IMR-90 (cell line): ENCODE measurements at regions not wholly inside any gene's neighbourhood (a gene's known extent, or its start where the extent isn't known, plus 50 kb on each side); places are given as distances from the start of the nearest gene placed in this dataset.

Experiments
- ATAC-seq: fragments of 200-7000 bp; cut with Tn5 transposase; 2 replicates; pipeline ENCODE4 v1.9.1; 2020; ENCODE audit warnings: low read depth, mild to moderate bottlenecking, moderate library complexity
- BruUV-seq: library from RNA; stranded (reverse); fragments of 400-500 nt; replicated peaks from 2 replicates; lab custom pipeline; 2021; lab: Mats Ljungman, UMichigan
- CTCF ChIA-PET: fragments of 300-600 bp; formaldehyde crosslinking; extraction: SDS; loops from one replicate; lab custom pipeline; 2021; ENCODE audit warnings: antibody characterized with exemption; lab: Yijun Ruan, JAX
- POLR2A ChIA-PET: fragments of 300-600 bp; sonication (Branson Sonifier 250); formaldehyde crosslinking; loops from one replicate; lab custom pipeline; 2022; ENCODE audit warnings: antibody characterized with exemption; ENCODE audit not compliant: unreplicated experiment; lab: Charles Lee
- DNase-seq: peaks from one replicate; pipeline ENCODE4 v3.0.0; 2013
- H2AFZ ChIP-seq: replicated peaks from 2 replicates; pipeline ENCODE3; 2013; ENCODE audit warnings: low read length, mild to moderate bottlenecking; ENCODE audit not compliant: poor library complexity
- H2AK5ac ChIP-seq: 2 replicates; pipeline ENCODE4 v1.6.1; 2013; ENCODE audit warnings: low read depth, low read length, inconsistent platforms
- H2AK9ac ChIP-seq: replicated peaks from 2 replicates; pipeline ENCODE3; 2013; ENCODE audit warnings: mild to moderate bottlenecking, low read depth, low read length, moderate library complexity; ENCODE audit not compliant: poor library complexity
- H2BK120ac ChIP-seq: 2 replicates; pipeline ENCODE4 v1.6.1; 2013; ENCODE audit warnings: low read depth, low read length, inconsistent platforms
- H2BK15ac ChIP-seq: 3 replicates; pipeline ENCODE4 v1.6.1; 2013; ENCODE audit warnings: low read depth, low read length, inconsistent platforms
- H2BK20ac ChIP-seq: 2 replicates; pipeline ENCODE4 v1.6.1; 2013; ENCODE audit warnings: low read depth, mild to moderate bottlenecking, inconsistent platforms, low read length, moderate library complexity
- H2BK5ac ChIP-seq: 2 replicates; pipeline ENCODE4 v1.6.1; 2013; ENCODE audit warnings: mild to moderate bottlenecking, low read depth, low read length, inconsistent platforms; ENCODE audit not compliant: poor library complexity, severe bottlenecking
- H3K14ac ChIP-seq: replicated peaks from 2 replicates; pipeline ENCODE4 v1.6.1; 2013; ENCODE audit warnings: low read depth, low read length, inconsistent platforms
- H3K18ac ChIP-seq: 2 replicates; pipeline ENCODE4 v1.6.1; 2013; ENCODE audit warnings: low read depth, low read length, control low read depth
- H3K23ac ChIP-seq: 2 replicates; pipeline ENCODE4 v1.6.1; 2013; ENCODE audit warnings: low read depth, low read length, inconsistent platforms
- H3K27ac ChIP-seq: 2 replicates; pipeline ENCODE4 v1.5.1; 2013; ENCODE audit warnings: mild to moderate bottlenecking, control low read depth, low read length; ENCODE audit not compliant: insufficient read depth
- H3K27me3 ChIP-seq: 2 replicates; pipeline ENCODE4 v1.6.1; 2013; ENCODE audit warnings: low read length; ENCODE audit not compliant: control insufficient read depth, insufficient read depth
- H3K36me3 ChIP-seq: 2 replicates; pipeline ENCODE4 v1.6.1; 2013; ENCODE audit warnings: low read length, mixed read lengths; ENCODE audit not compliant: control insufficient read depth, insufficient read depth
- H3K4ac ChIP-seq: 2 replicates; pipeline ENCODE4 v1.6.1; 2013; ENCODE audit warnings: low read depth, low read length, inconsistent platforms
- H3K4me1 ChIP-seq: 2 replicates; pipeline ENCODE4 v1.6.1; 2013; ENCODE audit warnings: low read length, mixed read lengths; ENCODE audit not compliant: control insufficient read depth, insufficient read depth
- H3K4me2 ChIP-seq: 2 replicates; pipeline ENCODE4 v1.6.1; 2013; ENCODE audit warnings: low read depth, mild to moderate bottlenecking, control low read depth, low read length, moderate library complexity
- H3K4me3 ChIP-seq: 2 replicates; pipeline ENCODE4 v1.5.1; 2013; ENCODE audit warnings: low read depth, mild to moderate bottlenecking, control low read depth, low read length, moderate library complexity; ENCODE audit not compliant: insufficient read depth
- H3K56ac ChIP-seq: 2 replicates; pipeline ENCODE4 v1.6.1; 2013; ENCODE audit warnings: low read length, inconsistent platforms; ENCODE audit not compliant: insufficient read depth; ENCODE audit errors: extremely low read depth
- H3K79me1 ChIP-seq, 2 experiments: 2 replicates each; pipeline ENCODE4 v1.6.1; 2013; ENCODE audit warnings: low read length in 2 of 2, inconsistent platforms in 1 of 2, low read depth in 1 of 2
- H3K9ac ChIP-seq: 2 replicates; pipeline ENCODE4 v1.6.1; 2013; ENCODE audit warnings: low read depth, low read length, control low read depth
- H3K9me1 ChIP-seq: 2 replicates; pipeline ENCODE4 v1.6.1; 2013; ENCODE audit warnings: low read length, inconsistent platforms; ENCODE audit not compliant: insufficient read depth
- H3K9me3 ChIP-seq: 2 replicates; pipeline ENCODE4 v1.6.1; 2013; ENCODE audit warnings: low read length; ENCODE audit not compliant: control insufficient read depth, insufficient read depth
- H4K20me1 ChIP-seq: 2 replicates; pipeline ENCODE4 v1.6.1; 2013; ENCODE audit warnings: low read length, inconsistent platforms; ENCODE audit not compliant: insufficient read depth
- H4K5ac ChIP-seq: 2 replicates; pipeline ENCODE4 v1.6.1; 2013; ENCODE audit warnings: mild to moderate bottlenecking, low read depth, low read length, control low read depth
- H4K8ac ChIP-seq, 2 experiments: 2 replicates each; pipeline ENCODE4 v1.6.1; 2013; ENCODE audit warnings: low read depth in 2 of 2, low read length in 2 of 2, control low read depth in 1 of 2, inconsistent platforms in 1 of 2
- H4K91ac ChIP-seq: 2 replicates; pipeline ENCODE4 v1.6.1; 2013; ENCODE audit warnings: low read depth, low read length, inconsistent platforms; ENCODE audit not compliant: insufficient read depth
- BHLHE40 ChIP-seq: fragments of 150-350 bp; IDR thresholded peaks from 2 replicates; pipeline ENCODE4 v1.6.1; 2016; ENCODE audit warnings: mild to moderate bottlenecking, low read depth, low read length
- CEBPB ChIP-seq: IDR thresholded peaks from 2 replicates; pipeline ENCODE4 v1.6.1; 2012; ENCODE audit warnings: low read depth, low read length, improper control_type of control experiment
- CHD1 ChIP-seq: IDR thresholded peaks from 2 replicates; pipeline ENCODE4 v1.6.1; 2012; ENCODE audit warnings: low read depth, low read length, improper control_type of control experiment
- MAFK ChIP-seq: IDR thresholded peaks from 2 replicates; pipeline ENCODE4 v1.6.1; 2012; ENCODE audit warnings: low read depth, low read length, improper control_type of control experiment
- POLR2A ChIP-seq: IDR thresholded peaks from 2 replicates; pipeline ENCODE4 v1.6.1; 2012; ENCODE audit warnings: mild to moderate bottlenecking, low read depth, low read length
- SMC3 ChIP-seq: fragments of 150-350 bp; IDR thresholded peaks from 2 replicates; pipeline ENCODE4 v1.6.1; 2016; ENCODE audit warnings: low read depth, mild to moderate bottlenecking, antibody characterized with exemption, low read length, moderate library complexity
- WGBS, 2 experiments: methylation state at CpG; one replicate each; pipeline versions ENCODE4 v1.1.5 to v1.1.7; 2013; ENCODE audit warnings: missing lambda C conversion rate in 2 of 2; ENCODE audit not compliant: insufficient read length in 1 of 2; ENCODE audit errors: extremely low coverage in 2 of 2; 5-methylcytosine and 5-hydroxymethylcytosine counted together
- dilution Hi-C: fragments of 300-500 bp; cut with HindIII; formaldehyde crosslinking; loops from one replicate; pipeline ENCODE4 v1.14.3; 2018; ENCODE audit warnings: low sequenced_read_pairs; ENCODE audit not compliant: unreplicated experiment
- in situ Hi-C: fragments of 300-500 bp; cut with MboI; formaldehyde crosslinking; loops from 3 replicates; pipeline ENCODE4 v1.14.3; 2019; ENCODE audit warnings: low sequenced_read_pairs, inconsistent platforms, mixed read lengths
- intact Hi-C: fragments of 100-400 bp; cut with micrococcal nuclease; formaldehyde crosslinking; loops from 2 replicates; pipeline ENCODE4 v1.10.0; 2022
- TF ChIP-seq, protein P1 (sequence below): conservative IDR thresholded peaks from 2 replicates; pipeline ENCODE4 v1.5.1; 2012; ENCODE audit warnings: mild to moderate bottlenecking, low read depth, low read length, improper control_type of control experiment
- TF ChIP-seq, protein P2 (sequence below): fragments of 150-350 bp; IDR thresholded peaks from 2 replicates; pipeline ENCODE4 v1.6.1; 2017; ENCODE audit warnings: mild to moderate bottlenecking, antibody characterized with exemption, low read length, low read depth
- TF ChIP-seq, protein P3 (sequence below): fragments of 150-350 bp; IDR thresholded peaks from 2 replicates; pipeline ENCODE4 v1.6.1; 2016; ENCODE audit warnings: low read depth, mild to moderate bottlenecking, low read length, moderate library complexity, borderline replicate concordance

DNA sequence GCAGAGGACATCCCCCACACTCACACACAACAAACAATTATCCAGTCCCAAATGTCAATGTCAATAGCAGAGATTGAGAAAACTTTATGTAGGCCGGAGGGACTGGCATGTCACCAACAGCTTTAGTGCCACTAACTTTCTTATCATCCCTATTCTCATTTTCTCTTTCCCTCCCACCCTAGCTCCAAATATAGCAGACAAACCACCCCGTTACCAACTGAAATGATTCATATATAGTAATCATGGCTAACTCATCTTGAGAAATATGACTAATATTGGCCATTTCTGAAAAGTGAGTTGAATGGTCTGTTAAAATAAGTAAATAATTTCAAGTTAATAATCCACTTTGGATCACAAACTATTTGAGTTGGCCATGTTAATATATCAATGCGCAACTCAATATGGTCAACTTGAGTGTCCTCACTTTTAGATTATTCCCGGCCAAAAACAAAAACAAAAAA is 242.1 kb upstream of the RND3 start:
- H4K20me1 ChIP-seq: no peaks in the 10 kb centered on the region
- ChIA-PET CTCF (no interaction called here), POLR2A (no interaction called here)
- no peak overlapping the region for H2BK120ac ChIP-seq
- WGBS, 2 experiments: no CpG with 5 or more reads among the region's 4 CpGs
- no peak overlapping the region for H2BK5ac ChIP-seq
- H2AK9ac ChIP-seq: no peak overlapping the region
- intact Hi-C loops (no loop called here), in situ Hi-C loops (no loop called here), dilution Hi-C loops (no loop called here)
- no peak overlapping the region for H2BK20ac ChIP-seq
- no TSS peak for BruUV-seq
- DNase-seq (peak; percentile 47), ATAC-seq (no peak)
- no peak overlapping the region for H2AK5ac ChIP-seq
- H3K27me3 ChIP-seq: no peaks in the 10 kb centered on the region
- no peak overlapping the region for H3K18ac ChIP-seq
- no peak overlapping the region for H4K5ac ChIP-seq
- no peak overlapping the region for H4K91ac ChIP-seq
- no peaks in the 10 kb centered on the region for H3K9me3 ChIP-seq
- H3K14ac ChIP-seq: no peak overlapping the region
- no peak overlapping the region for H2AFZ ChIP-seq
- H3K4me1 ChIP-seq: no peaks in the 10 kb centered on the region
- H3K4ac ChIP-seq: no peak overlapping the region
- TF ChIP-seq POLR2A (no peak), CEBPB (no peak), CHD1 (no peak), BHLHE40 (no peak), MAFK (no peak), SMC3 (no peak)
- TF ChIP-seq, protein P1, sequence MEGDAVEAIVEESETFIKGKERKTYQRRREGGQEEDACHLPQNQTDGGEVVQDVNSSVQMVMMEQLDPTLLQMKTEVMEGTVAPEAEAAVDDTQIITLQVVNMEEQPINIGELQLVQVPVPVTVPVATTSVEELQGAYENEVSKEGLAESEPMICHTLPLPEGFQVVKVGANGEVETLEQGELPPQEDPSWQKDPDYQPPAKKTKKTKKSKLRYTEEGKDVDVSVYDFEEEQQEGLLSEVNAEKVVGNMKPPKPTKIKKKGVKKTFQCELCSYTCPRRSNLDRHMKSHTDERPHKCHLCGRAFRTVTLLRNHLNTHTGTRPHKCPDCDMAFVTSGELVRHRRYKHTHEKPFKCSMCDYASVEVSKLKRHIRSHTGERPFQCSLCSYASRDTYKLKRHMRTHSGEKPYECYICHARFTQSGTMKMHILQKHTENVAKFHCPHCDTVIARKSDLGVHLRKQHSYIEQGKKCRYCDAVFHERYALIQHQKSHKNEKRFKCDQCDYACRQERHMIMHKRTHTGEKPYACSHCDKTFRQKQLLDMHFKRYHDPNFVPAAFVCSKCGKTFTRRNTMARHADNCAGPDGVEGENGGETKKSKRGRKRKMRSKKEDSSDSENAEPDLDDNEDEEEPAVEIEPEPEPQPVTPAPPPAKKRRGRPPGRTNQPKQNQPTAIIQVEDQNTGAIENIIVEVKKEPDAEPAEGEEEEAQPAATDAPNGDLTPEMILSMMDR: no peak
- TF ChIP-seq, protein P2, sequence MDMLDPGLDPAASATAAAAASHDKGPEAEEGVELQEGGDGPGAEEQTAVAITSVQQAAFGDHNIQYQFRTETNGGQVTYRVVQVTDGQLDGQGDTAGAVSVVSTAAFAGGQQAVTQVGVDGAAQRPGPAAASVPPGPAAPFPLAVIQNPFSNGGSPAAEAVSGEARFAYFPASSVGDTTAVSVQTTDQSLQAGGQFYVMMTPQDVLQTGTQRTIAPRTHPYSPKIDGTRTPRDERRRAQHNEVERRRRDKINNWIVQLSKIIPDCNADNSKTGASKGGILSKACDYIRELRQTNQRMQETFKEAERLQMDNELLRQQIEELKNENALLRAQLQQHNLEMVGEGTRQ: no peak
- TF ChIP-seq, protein P3, sequence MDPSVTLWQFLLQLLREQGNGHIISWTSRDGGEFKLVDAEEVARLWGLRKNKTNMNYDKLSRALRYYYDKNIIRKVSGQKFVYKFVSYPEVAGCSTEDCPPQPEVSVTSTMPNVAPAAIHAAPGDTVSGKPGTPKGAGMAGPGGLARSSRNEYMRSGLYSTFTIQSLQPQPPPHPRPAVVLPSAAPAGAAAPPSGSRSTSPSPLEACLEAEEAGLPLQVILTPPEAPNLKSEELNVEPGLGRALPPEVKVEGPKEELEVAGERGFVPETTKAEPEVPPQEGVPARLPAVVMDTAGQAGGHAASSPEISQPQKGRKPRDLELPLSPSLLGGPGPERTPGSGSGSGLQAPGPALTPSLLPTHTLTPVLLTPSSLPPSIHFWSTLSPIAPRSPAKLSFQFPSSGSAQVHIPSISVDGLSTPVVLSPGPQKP: no peak
- no peaks in the 10 kb centered on the region for H3K36me3 ChIP-seq
- no peak overlapping the region for H3K9ac ChIP-seq
- no peak overlapping the region for H3K4me3 ChIP-seq
- no peaks in the 10 kb centered on the region for H3K9me1 ChIP-seq
- H3K56ac ChIP-seq: no peak overlapping the region
- H3K4me2 ChIP-seq: no peak overlapping the region
- H3K79me1 ChIP-seq: no peaks in the 10 kb centered on the region
- H3K27ac ChIP-seq: no peak overlapping the region
- no peak overlapping the region for H2BK15ac ChIP-seq
- no peak overlapping the region for H4K8ac ChIP-seq
- H3K23ac ChIP-seq: no peak overlapping the region
